Keratinocyte (primary cell): ENCODE measurements at regions not wholly inside any gene's neighbourhood (a gene's known extent, or its start where the extent isn't known, plus 50 kb on each side); places are given as distances from the start of the nearest gene placed in this dataset.

Experiments used
- DNase-seq: peaks from one replicate; pipeline ENCODE4 v3.0.0-alpha.2; 2011; ENCODE audit warnings: low read depth, missing footprints, low spot score
- FAIRE-seq: peaks from 2 replicates; lab custom pipeline; 2011; peaks lifted over from hg19 to GRCh38; lab: Jason Lieb, UNC
- H2AFZ ChIP-seq: 2 replicates; pipeline ENCODE4 v1.6.0; 2012; ENCODE audit warnings: low read length, control low read depth, inconsistent platforms; ENCODE audit not compliant: control insufficient read depth
- H3K27ac ChIP-seq: 2 replicates; pipeline ENCODE4 v1.5.1; 2011; ENCODE audit warnings: low read length; ENCODE audit not compliant: control insufficient read depth, insufficient read depth
- H3K27me3 ChIP-seq: 3 replicates; pipeline ENCODE4 v1.6.0; 2011; ENCODE audit warnings: low read length; ENCODE audit not compliant: control insufficient read depth, insufficient read depth; ENCODE audit errors: extremely low read depth
- H3K36me3 ChIP-seq, 2 experiments: 2 replicates in 1 of 2; 3 replicates in 1 of 2; pipeline ENCODE4 v1.5.1; 2011; ENCODE audit warnings: low read length in 2 of 2, mild to moderate bottlenecking in 1 of 2; ENCODE audit not compliant: control insufficient read depth in 2 of 2, insufficient read depth in 2 of 2; ENCODE audit errors: extremely low read depth in 1 of 2
- H3K4me1 ChIP-seq: 3 replicates; pipeline ENCODE4 v1.5.1; 2011; ENCODE audit warnings: low read length; ENCODE audit not compliant: control insufficient read depth, insufficient read depth; ENCODE audit errors: extremely low read depth
- H3K4me2 ChIP-seq: 3 replicates; pipeline ENCODE4 v1.6.0; 2011; ENCODE audit warnings: low read depth, low read length; ENCODE audit not compliant: control insufficient read depth, insufficient read depth; ENCODE audit errors: extremely low read depth
- H3K4me3 ChIP-seq, 3 experiments: fragments of 200-600 bp in 1 of 3; sonication (generic) in 1 of 3; 2 replicates in 2 of 3; 3 replicates in 1 of 3; pipeline ENCODE4 v1.5.1; 2011 to 2016; ENCODE audit warnings: low read length in 3 of 3, mild to moderate bottlenecking in 3 of 3, control low read depth in 2 of 3, inconsistent platforms in 1 of 3, low read depth in 1 of 3, mixed read lengths in 1 of 3, mixed run types in 1 of 3, moderate library complexity in 1 of 3; ENCODE audit not compliant: control insufficient read depth in 2 of 3, insufficient read depth in 2 of 3; ENCODE audit errors: extremely low read depth in 1 of 3
- H3K79me2 ChIP-seq: 2 replicates; pipeline ENCODE4 v1.6.0; 2012; ENCODE audit warnings: low read length; ENCODE audit not compliant: control insufficient read depth, insufficient read depth
- H3K9ac ChIP-seq: 3 replicates; pipeline ENCODE4 v1.6.0; 2011; ENCODE audit warnings: low read length; ENCODE audit not compliant: control insufficient read depth, insufficient read depth; ENCODE audit errors: extremely low read depth
- H3K9me1 ChIP-seq: 3 replicates; pipeline ENCODE4 v1.6.0; 2011; ENCODE audit warnings: low read length; ENCODE audit not compliant: control insufficient read depth, insufficient read depth; ENCODE audit errors: extremely low read depth
- H3K9me3 ChIP-seq: 2 replicates; pipeline ENCODE4 v1.5.1; 2012; ENCODE audit warnings: low read depth, low read length; ENCODE audit not compliant: control insufficient read depth
- H4K20me1 ChIP-seq: 3 replicates; pipeline ENCODE4 v1.6.0; 2011; ENCODE audit warnings: low read length; ENCODE audit not compliant: control insufficient read depth, insufficient read depth; ENCODE audit errors: extremely low read depth
- CTCF ChIP-seq, 3 experiments: IDR thresholded peaks in 1 of 3; conservative IDR thresholded peaks in 1 of 3; optimal IDR thresholded peaks in 1 of 3; 2 replicates in 2 of 3; 3 replicates in 1 of 3; pipeline versions ENCODE3 to v1.5.1; 2011; ENCODE audit warnings: low read length in 3 of 3, mild to moderate bottlenecking in 3 of 3, moderate library complexity in 2 of 3, control low read depth in 1 of 3, inconsistent platforms in 1 of 3; ENCODE audit not compliant: insufficient read depth in 2 of 3; ENCODE audit errors: extremely low read depth in 1 of 3
- EZH2 ChIP-seq: IDR thresholded peaks from one replicate; pipeline ENCODE4 v1.6.1; 2012; ENCODE audit warnings: inconsistent platforms, mild to moderate bottlenecking, low read length, moderate library complexity
- dilution Hi-C: fragments of 300-500 bp; cut with MboI; formaldehyde crosslinking; loops from one replicate; pipeline ENCODE4 v1.7.0; 2020; ENCODE audit warnings: low sequenced_read_pairs; ENCODE audit not compliant: extremely low pct_ligation_motif_present

- no peak for FAIRE-seq
- Histone ChIP-seq H3K9me3 (no peaks in the 10 kb centered on the region), H3K9ac (no peak overlapping the region), H3K27me3 (no peaks in the 10 kb centered on the region), H3K79me2 (no peaks in the 10 kb centered on the region), H3K36me3 (no peaks in the 10 kb centered on the region), H4K20me1 (no peaks in the 10 kb centered on the region), H3K4me3 (no peak overlapping the region), H2AFZ (no peak overlapping the region), H3K4me2 (no peak overlapping the region), H3K9me1 (no peaks in the 10 kb centered on the region), H3K4me1 (peaks cover 4% of the 10 kb centered on the region), H3K27ac (no peak overlapping the region)
- TF ChIP-seq CTCF (optimal IDR thresholded peaks at IDR 0.05 in 1 of 3, IDR thresholded peaks at IDR 0.05 in 1 of 3, conservative IDR thresholded peaks at IDR 0.05 in 1 of 3; ENCODE audit: extremely low read depth in 1 of 3, insufficient read depth in 2 of 3, low read length in 3 of 3): no peak
- TF ChIP-seq EZH2: no peak
- dilution Hi-C loops: no loop called here
- no peak for DNase-seq
These were observed 72.3 kb upstream of the ST3GAL6 start for GRCh38 chr3:98690876-98691275.

- no peaks in the 10 kb centered on the region for H3K9me1 ChIP-seq
- H3K9me3 ChIP-seq: no peaks in the 10 kb centered on the region
- H3K27me3 ChIP-seq: no peaks in the 10 kb centered on the region
- H3K27ac ChIP-seq: no peak overlapping the region
- H3K9ac ChIP-seq: no peak overlapping the region
- no peaks in the 10 kb centered on the region for H3K79me2 ChIP-seq
- no peaks in the 10 kb centered on the region for H3K36me3 ChIP-seq
- peaks cover 7% of the 10 kb centered on the region for H3K4me1 ChIP-seq
- no peak overlapping the region for H3K4me3 ChIP-seq
- no peak overlapping the region for H2AFZ ChIP-seq
- TF ChIP-seq CTCF (optimal IDR thresholded peaks at IDR 0.05 in 1 of 3, IDR thresholded peaks at IDR 0.05 in 1 of 3, conservative IDR thresholded peaks at IDR 0.05 in 1 of 3; ENCODE audit: extremely low read depth in 1 of 3, insufficient read depth in 2 of 3, low read length in 3 of 3): no peak
- TF ChIP-seq EZH2: no peak
- no peak for DNase-seq
- no peak overlapping the region for H3K4me2 ChIP-seq
- FAIRE-seq: no peak
- H4K20me1 ChIP-seq: no peaks in the 10 kb centered on the region
- dilution Hi-C loops: no loop called here
These were observed 71.2 kb upstream of the ST3GAL6 start for GRCh38 chr3:98691897-98692296.
